Colonic mucosa (tissue), 4 donors: ENCODE measurements at regions not wholly inside any gene's neighbourhood (a gene's known extent, or its start where the extent isn't known, plus 50 kb on each side); places are given as distances from the start of the nearest gene placed in this dataset.

Experiments
- DNase-seq: peaks from one replicate; pipeline ENCODE4 v3.0.0-alpha.2; 2020
- H3K27ac ChIP-seq: fragments of 200-600 bp; one replicate; pipeline ENCODE4 v1.8.0; 2021
- H3K27me3 ChIP-seq: fragments of 200-600 bp; one replicate; pipeline ENCODE4 v1.8.0; 2021
- H3K36me3 ChIP-seq: fragments of 200-600 bp; one replicate; pipeline ENCODE4 v1.8.0; 2021
- H3K4me1 ChIP-seq: fragments of 200-600 bp; one replicate; pipeline ENCODE4 v1.8.0; 2021; ENCODE audit warnings: mild to moderate bottlenecking
- H3K4me3 ChIP-seq: fragments of 200-600 bp; one replicate; pipeline ENCODE4 v1.8.0; 2021
- H3K9ac ChIP-seq, 2 donors: one replicate each; pipeline ENCODE4 v1.7.0; 2013; ENCODE audit warnings: control low read depth in 2 of 2, low read depth in 2 of 2, low read length in 2 of 2
- H3K9me3 ChIP-seq: fragments of 200-600 bp; one replicate; pipeline ENCODE4 v1.8.0; 2021
- intact Hi-C: fragments of 100-400 bp; cut with DNase I; formaldehyde crosslinking; loops from one replicate; pipeline ENCODE4 v1.14.1; 2022
- TF ChIP-seq, protein P1 (sequence below): fragments of 200-600 bp; IDR thresholded peaks from one replicate; pipeline ENCODE4 v1.8.0; 2022; ENCODE audit warnings: antibody characterized with exemption, mild to moderate bottlenecking
- donor health status: healthy.
- donor health status: DM: no; HTN: no; CAD: no.
- donor health status: DM: no; HTN: no; CAD: no.

DNA sequence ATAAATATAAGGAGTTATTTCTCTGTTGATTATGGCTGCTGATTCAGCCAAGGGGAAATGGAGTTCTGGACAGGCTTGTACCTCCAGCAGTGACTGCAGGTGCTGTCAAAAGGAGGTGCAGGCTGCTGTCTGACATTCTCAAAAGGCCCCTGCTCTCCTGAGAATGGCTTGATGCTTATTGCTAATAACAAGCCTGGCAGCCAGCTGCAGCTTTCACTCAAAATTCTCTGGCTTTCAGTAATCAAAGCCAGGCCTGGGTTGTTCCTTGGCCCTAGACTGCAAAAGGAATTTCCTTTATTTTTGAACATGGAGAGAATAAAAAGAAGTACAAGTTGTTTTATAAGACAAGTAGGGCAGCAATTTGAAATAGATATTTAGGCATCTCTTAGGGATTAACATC, 575.9 kb downstream of the MID1IP1 start:
- Histone ChIP-seq H3K4me1 (no peaks in the 10 kb centered on the region), H3K27me3 (no peaks in the 10 kb centered on the region), H3K9me3 (no peaks in the 10 kb centered on the region), H3K27ac (no peak overlapping the region), H3K36me3 (no peaks in the 10 kb centered on the region), H3K9ac (no peak overlapping the region), H3K4me3 (no peak overlapping the region)
- DNase-seq: no peak
- TF ChIP-seq, protein P1, sequence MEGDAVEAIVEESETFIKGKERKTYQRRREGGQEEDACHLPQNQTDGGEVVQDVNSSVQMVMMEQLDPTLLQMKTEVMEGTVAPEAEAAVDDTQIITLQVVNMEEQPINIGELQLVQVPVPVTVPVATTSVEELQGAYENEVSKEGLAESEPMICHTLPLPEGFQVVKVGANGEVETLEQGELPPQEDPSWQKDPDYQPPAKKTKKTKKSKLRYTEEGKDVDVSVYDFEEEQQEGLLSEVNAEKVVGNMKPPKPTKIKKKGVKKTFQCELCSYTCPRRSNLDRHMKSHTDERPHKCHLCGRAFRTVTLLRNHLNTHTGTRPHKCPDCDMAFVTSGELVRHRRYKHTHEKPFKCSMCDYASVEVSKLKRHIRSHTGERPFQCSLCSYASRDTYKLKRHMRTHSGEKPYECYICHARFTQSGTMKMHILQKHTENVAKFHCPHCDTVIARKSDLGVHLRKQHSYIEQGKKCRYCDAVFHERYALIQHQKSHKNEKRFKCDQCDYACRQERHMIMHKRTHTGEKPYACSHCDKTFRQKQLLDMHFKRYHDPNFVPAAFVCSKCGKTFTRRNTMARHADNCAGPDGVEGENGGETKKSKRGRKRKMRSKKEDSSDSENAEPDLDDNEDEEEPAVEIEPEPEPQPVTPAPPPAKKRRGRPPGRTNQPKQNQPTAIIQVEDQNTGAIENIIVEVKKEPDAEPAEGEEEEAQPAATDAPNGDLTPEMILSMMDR: no peak
- intact Hi-C loops: no loop called here

DNA sequence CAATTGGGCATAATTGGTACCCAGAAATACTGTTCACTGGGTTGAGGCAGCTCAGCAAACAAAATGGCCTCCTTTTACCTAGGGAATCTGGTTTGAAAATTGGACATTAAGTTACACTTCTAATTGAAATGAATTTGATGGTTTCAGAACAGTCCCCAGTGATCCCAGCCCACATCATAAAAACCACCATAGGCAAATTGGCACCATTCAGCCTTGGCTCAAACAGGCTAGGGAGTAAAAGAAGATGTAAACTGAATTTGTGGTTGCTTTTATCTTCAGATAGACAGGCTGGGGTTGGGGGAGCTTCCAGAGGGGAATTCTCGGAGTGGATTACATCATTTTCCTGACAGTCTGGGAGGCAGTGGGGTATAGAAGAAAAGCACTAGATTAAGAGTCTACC, 576.5 kb downstream of the MID1IP1 start:
- TF ChIP-seq, protein P1: no peak
- Histone ChIP-seq H3K4me3 (no peak overlapping the region), H3K27me3 (no peaks in the 10 kb centered on the region), H3K36me3 (no peaks in the 10 kb centered on the region), H3K9ac (no peak overlapping the region), H3K4me1 (no peaks in the 10 kb centered on the region), H3K27ac (no peak overlapping the region), H3K9me3 (no peaks in the 10 kb centered on the region)
- no peak for DNase-seq
- intact Hi-C loops: no loop called here

DNA sequence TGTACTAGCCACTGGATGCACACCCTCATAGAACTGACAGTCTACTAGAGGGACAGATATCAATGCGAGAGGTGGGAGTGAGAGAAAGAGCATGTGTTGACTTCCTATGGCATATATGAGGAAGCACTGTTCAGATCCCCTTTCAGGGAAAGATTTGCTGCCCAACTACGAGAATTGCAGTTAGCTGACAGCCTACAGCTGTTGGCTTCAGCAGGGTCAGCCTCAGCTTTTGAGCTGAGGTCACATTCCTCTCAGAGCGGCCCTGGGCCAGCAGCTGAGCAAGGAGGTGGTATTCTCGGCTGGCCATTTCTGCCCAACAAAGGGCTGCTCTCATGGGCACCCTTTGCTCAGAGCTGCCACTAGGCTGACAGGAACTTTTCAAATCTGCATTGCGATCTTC, 580.2 kb downstream of the MID1IP1 start:
- no peak overlapping the region for H3K27ac ChIP-seq
- H3K4me3 ChIP-seq: no peak overlapping the region
- DNase-seq: no peak
- no peaks in the 10 kb centered on the region for H3K4me1 ChIP-seq
- no peaks in the 10 kb centered on the region for H3K27me3 ChIP-seq
- no peaks in the 10 kb centered on the region for H3K36me3 ChIP-seq
- no peak overlapping the region for H3K9ac ChIP-seq
- no peaks in the 10 kb centered on the region for H3K9me3 ChIP-seq
- intact Hi-C loops: no loop called here
- TF ChIP-seq, protein P1: no peak

DNA sequence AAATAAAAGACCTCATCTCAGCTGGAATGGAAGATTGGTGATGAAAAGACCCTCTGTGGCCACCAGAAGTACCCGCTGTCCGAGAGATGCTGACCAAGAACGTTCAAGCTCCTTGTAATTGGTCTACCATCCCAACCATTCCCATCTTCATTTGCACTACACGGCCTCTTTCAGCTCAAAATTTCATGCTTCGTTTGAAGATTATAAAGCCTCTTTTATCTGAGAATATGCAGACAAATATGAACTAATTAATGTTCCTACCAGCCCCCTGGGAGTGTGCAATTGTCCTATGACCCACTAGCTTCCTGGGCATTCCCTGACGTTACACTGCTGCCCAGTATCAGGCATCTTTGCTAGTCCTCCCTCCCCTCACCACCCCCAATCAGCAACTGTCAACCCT, 583.7 kb downstream of the MID1IP1 start:
- no peak overlapping the region for H3K4me3 ChIP-seq
- no peaks in the 10 kb centered on the region for H3K9me3 ChIP-seq
- H3K27ac ChIP-seq: no peak overlapping the region
- DNase-seq: no peak
- no peak overlapping the region for H3K9ac ChIP-seq
- H3K27me3 ChIP-seq: no peaks in the 10 kb centered on the region
- intact Hi-C loops: no loop called here
- TF ChIP-seq, protein P1: no peak
- no peaks in the 10 kb centered on the region for H3K36me3 ChIP-seq
- no peaks in the 10 kb centered on the region for H3K4me1 ChIP-seq

- no peak for DNase-seq
- TF ChIP-seq, protein P1: no peak
- Histone ChIP-seq H3K36me3 (no peaks in the 10 kb centered on the region), H3K4me3 (no peak overlapping the region), H3K9ac (no peak overlapping the region), H3K9me3 (no peaks in the 10 kb centered on the region), H3K27ac (no peak overlapping the region), H3K4me1 (no peaks in the 10 kb centered on the region), H3K27me3 (no peaks in the 10 kb centered on the region)
- intact Hi-C loops: no loop called here
These were observed 587.5 kb downstream of the MID1IP1 start for GRCh38 chrX:39388730-39389129.
